Fibroblast of skin of left biceps (primary cell): ENCODE measurements at regions not wholly inside any gene's neighbourhood (a gene's known extent, or its start where the extent isn't known, plus 50 kb on each side); places are given as distances from the start of the nearest gene placed in this dataset.
"Not testable (repeated sequence)": the region's sequence is repeated elsewhere in the genome, so short reads cannot be mapped to it uniquely, and the experiment has no call there.

Source experiments
- DNase-seq, 2 experiments: peaks; one replicate each; pipeline ENCODE4 v3.0.0-alpha.2; 2013; ENCODE audit warnings: low read depth in 2 of 2

DNA sequence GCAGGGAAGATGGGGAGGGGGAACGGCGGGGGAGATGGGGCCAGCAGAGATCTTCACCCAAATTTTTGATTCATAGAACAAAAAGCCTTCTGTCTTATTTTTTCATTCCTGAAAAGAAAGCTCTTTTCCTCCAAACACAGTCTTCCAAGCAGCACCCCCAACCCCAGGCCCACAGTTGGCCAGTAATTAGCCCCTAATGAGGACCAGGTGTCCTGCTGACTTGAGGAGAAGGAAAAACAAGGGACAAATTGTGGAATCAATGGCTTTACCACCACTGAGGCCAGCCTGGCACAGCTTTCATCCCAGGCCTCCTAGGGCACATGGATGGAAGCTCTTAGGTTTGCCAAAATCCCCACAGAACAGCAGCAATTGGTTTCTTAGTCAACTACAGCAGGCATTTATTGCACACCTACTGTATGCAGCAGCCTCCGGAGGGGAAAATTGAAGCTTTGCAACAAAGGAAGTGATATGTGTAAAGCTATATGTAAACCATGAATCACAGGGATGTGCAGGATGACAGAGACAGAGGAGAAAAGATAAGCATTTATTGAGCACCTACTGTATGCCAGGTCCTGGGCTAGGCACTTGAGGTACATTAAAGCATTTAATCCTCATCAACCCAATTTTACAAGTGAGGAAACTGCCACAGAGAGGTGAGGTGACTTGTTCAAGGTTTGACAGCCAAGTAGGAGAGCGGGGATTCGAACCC lies 199.5 kb downstream of the TBC1D2B start:
- DNase-seq, result no peak

DNA sequence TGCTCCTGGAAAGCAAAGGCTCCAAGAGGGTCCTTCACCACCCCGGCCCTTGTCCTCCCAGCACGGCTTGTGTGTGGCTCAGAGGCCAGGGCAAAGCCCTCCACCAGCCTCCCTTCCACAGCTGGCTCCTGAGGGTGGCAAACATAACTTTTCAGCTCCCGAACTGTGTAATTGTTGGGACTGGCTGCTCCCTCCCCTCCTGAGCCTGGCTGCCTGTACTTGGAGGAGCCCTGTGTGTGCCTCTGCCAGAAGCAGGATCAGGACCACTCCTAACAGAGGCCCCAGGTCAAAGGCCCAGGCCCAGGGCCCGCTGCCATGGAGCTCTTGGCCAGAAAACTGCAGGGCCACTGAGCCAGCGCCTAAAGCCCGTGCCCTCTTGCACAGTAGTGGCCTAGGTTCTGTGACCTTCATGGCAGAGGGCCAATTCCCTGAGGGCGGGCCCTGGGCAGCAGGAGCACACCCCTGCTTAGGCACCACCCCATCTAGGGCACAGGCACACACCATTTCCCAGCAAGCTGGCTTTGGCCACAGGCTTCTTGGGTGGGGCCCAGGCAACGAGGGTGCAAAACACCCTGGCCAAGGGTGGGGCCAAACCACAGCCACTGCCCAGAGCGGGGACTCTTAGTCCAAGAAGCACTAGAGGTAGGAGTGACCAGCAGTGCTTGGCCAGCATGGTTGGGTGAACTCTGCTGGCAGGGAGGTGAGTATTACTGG lies 201.2 kb downstream of the TBC1D2B start:
- not testable (repeated sequence) for DNase-seq

DNA sequence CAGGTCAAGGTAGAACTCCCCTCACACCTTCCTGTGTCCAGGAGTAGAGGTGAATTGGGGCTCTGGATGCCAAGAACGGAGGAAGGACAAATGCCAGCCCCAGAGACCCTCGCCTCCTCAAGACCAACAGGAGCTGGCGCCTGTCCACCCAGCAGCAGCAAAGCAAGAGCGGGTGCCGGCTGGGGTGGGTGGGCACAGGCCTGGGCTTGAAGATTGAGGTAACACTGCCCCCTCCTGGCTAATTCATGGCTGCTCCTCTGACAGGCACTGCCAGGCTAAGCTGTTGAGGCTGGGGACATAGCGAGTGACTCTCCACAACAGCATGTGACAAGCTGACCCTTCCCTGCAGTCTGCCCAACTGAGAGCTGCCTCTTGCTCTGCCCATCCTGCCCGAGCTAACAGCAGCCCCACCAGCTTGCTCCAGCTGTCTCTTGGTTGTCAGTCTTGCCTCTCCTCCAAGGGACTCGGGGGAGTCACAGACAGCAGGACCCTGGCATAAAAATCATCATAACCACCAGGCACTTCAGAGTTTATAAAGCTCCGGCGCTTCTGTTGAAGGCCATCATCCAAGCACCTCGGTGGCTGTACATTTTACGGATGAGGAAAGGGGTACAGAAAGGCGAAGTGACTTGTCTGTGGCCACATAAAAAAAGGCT lies 202.3 kb downstream of the TBC1D2B start:
- not testable (repeated sequence) for DNase-seq

DNA sequence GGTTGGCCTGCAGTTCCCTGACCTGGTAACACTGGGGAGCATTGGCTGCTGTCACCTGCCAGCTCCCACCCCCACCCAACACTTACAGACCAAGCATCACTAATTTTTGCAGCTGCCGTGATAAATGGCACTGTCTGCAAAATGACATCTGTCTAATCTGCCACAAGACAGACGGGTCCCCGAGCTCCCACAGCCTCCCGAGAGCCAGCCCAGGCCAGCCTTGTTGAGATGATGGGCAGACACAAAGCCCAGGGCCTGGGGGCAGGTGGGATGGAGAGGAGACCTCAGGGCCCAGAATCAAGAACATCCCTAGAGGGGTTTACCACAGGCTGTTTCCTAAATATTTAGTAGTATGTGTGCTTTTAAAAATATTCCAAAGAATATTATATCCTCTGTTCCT lies 203.4 kb downstream of the TBC1D2B start:
- DNase-seq, result no peak

DNA sequence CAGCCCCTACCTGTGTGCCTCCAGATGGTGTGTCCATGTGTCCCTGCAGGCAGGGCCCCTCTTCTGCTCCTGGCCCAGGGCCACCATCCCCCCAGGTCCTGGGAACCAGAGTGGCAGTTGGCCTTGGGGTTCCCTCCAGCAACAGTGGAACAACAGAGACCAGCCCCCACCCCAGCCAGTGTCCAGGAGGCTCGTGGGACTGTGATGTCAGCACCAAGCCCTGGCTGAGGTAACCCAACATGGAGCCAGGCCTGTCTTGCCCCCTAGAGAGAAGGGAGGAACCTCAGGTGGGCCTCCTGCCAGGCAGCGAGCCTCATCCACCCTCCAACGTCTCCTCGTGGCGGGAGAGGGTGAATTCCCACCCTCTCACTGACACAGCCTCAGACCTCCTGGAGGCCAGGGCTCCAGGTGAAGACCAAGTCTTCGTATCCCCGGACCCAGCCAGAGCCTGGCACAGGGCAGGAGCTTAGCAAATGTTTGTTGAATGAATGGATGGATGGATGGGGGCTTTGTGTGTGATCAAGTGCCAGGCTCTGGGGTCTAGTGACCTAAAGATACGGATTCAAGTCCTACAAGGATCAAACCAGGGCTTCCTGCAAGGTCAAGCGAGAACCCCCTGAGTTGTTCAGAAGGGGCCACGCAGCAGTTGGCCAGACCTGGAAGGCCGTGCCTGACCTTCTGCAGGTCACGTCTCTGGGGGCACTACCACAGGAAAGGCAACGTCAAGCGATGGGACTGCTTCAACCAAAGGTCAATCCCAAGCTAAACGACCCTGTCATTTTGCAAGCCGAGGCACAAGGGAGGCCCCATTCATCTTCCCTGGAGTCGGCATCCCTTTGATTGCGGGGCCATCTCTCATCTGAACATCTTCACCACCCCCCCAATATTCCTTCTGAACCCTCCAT lies 204.7 kb downstream of the TBC1D2B start:
- not testable (repeated sequence) for DNase-seq

DNA sequence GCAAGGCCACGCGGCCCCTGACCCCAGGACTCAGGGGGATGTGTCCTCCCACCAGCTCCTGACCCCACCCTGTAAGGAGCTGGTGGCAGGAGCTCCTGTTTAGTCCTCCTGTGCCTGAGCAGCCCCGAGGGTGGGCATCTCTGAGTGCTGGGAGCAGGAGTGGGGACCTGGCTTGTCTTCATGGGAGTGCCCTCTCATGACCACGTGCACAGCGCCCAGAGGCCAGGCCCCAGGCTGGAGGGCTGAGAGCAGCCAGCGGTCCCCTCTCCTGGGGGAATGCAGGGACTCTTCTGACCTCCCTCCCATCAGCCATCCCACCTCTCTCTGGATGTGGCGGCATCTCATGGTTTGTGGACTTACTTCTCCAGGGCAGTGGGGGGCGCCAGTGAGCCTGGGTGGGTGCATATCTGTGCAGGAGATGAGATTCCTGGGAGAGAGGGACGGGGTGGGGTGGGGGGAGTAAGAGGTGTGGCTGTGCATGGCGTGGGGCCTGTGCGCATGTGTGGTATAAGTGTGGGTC lies 205.6 kb downstream of the TBC1D2B start:
- DNase-seq, result no peak

DNA sequence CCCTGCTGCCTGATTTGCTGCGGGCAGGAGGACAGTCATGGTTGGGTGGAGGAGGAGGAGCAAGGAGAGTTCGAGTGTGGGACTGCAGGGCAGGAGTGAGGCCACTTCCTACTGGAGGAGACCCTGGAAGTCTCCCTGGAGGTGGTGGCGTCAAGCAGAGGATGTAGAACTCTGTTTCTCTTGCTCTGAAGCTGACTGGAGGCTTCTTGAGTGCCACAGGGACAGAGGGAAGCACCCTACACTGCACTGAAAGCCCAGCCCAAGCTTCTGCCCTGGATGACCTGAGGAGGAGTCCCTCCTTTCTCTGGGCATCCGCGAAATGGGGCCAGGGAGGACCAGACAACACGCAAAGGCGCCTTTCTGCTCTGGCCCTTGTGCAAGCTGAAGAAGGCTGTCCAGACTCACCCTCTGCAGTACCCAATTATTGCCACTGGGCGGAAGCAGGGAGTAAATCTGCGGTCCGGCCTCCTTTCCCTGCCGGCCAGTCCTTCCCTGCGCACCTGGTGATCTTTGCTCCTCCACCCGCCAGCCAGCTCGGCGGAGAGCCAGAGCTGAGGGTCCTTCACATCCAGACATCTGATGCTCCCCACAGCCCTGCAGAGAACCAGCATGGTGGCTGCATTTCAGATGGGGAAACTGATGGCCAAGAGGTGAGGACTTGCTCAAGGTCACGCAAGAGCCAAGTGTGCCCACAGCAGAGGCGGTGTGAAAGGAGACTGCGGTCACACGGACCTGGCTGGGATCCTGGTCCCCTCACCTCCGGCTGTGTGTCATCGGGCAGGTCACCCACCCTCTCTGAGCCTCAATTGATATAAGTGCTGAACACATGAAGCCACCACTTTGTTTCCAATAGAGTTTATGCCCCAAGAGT lies 207.1 kb downstream of the TBC1D2B start:
- DNase-seq, result peak in 1 of 2 experiments; percentile 9

DNA sequence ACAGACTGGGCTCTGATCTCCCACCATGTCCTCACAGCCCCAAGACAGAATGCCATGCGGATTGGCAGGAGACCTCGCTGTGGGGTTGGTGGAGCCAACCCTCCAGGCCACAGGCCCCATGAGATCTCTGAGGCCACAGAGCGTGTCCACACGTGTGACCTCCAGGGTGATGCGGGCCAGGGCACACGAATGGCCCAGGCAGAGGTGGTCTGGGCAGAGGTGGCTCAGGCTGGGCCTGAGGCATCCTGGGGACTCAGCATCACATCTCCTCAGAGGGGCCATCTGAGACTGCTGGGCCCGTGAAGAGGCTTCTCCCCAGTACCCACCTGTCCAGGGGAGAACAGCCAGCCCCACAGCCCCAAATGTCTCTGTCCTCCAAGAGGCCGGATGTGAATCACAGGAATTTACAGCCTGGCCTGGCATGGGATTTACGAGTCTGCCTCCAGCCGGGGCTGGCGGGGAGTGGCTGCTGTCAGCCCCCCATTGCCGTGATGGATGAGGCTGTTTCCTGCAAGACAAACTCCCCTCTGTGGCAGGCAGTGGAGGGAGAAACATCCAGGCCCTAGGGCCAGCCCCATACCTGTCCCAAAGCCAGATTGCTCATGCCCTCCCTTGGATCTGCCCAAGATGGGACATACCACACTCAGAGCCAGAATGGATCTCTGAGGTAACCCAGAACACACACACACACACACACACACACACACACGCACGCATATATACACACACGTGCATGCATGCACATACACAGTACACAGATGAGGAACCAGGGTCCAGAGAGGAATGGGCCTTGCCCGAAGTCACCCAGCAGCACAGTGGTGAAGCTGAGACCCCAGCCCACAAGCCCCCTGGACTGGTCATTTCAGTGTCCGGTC lies 208.3 kb downstream of the TBC1D2B start:
- DNase-seq, result no peak

DNA sequence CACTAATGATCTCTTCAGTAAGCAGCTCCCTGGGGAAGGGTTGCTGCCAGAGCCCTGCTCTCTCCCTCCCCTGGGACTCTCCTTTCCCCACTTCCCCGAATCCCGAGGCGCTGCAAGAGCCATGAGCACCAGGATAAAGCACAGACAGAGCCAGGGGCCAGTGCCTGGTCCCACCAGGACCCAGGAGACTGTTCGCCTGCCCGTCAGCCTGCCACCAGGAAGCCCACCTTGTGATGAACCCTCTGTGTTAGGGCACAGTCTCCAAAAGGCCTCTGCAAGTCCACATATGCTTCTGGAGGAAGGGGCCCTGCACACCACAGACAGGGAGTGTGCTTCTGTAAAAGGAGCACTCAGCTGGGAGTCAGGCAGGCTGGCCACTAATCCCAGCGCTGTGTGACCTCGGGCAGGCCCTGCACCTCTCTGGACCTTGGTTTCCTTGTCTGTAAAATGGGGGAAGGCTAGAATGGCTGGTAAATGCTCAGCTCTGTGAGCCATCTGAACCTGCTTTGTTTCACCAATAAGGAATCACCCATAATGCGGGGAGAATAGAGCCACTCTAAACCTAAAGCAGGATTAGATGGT lies 209.4 kb downstream of the TBC1D2B start:
- not testable (repeated sequence) for DNase-seq

DNA sequence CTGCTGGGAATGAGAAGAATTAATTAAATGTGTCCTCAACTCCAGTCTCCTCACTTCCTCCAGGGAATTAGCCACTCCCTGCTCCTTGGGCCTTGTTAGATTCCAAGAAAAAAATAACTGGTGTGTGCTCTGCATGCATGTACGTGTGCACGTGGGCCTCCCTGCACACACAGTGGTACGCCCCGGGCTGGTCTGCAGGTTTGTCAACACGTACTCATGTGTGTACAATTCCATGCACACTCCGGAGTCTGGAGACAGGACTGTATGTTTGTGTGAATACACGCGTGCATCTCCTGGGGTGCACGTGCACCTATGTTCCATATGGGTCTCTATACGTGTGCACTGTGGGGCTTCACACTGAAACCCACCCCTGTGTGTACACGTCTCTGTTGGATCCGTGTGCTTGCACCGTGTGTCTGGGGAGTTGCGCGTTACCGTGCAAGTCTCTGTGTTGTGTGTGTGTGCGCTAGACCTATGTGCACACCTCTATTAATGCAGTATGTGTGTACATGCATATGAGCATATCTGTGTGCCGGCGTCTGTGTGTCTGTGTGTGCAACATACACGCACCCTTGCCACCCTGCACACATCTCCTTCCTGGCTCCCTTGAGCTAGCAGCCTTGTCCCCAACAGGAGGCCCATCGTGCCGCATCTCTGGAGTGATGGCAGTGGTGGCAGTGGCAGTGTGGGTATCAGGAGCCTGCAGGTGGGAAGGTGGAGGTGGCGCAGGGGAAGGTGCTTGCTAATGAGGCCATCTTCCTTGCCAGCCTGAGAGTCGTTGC lies 210.1 kb downstream of the TBC1D2B start:
- DNase-seq, result no peak

DNA sequence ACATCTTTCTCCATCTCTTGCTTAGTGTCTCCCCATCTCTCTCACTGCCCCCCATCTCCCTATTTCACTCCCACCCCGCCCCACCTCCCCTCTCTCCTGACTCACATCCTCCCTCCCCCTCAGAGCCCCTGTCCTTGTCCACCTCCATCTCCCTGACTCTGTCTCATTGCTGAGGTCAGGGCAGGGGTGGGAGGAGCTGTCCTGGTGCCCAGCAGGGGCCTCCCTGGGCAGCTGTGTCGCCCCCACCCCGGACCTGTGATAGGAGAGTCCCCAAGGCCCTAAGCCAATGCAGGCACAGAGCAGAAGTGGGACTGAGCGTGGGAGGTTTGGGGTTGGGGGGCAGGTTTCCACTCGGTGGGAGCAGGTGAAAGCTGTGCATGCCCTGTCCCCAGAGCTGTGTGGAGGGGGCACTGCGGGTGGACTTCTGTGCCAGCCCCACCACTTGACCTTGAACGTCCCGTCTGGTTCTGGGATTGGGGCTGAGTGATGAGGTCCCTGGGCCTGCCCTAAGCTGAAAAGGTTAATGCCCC lies 210.8 kb downstream of the TBC1D2B start:
- DNase-seq, result no peak

DNA sequence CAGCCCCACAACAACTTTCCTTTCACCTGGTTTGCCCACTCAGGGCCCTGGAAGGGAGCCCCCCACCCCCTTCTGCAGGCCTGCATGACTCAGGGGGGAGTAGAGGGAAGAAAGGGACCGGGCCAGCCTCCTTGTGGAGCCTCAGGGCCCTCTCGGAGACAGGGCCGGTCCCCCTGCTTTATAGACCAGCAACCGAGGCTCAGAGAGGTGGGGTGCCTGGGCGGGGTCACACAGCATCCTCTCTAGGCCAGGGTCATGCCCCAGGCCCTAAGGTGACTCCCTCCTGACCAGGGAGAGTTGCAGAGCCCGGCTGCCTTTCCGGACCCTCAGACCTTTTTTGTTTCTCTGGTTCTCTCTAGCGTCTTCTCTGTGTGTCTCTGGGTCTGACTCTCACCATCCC lies 211.3 kb downstream of the TBC1D2B start:
- no peak for DNase-seq

DNA sequence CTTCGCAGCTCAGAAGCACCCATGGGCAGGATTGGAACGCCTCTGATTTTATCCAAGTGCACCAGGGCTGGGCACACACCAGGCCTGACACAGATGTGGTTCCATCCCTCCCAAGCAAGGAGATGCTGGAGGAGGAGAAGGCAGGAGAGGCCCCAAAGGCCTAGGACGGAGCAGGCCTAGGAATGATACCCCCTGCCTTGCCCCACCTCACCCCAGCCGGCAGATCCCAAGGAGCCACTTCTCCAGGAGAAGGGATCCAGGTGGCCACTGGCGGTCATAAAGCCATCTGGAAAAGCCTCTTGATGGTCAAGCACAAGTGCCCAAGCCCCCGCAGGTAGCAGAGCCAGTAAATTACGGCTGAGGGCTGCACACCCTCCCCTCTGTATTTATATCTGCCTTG lies 211.8 kb downstream of the TBC1D2B start:
- DNase-seq, result no peak

DNA sequence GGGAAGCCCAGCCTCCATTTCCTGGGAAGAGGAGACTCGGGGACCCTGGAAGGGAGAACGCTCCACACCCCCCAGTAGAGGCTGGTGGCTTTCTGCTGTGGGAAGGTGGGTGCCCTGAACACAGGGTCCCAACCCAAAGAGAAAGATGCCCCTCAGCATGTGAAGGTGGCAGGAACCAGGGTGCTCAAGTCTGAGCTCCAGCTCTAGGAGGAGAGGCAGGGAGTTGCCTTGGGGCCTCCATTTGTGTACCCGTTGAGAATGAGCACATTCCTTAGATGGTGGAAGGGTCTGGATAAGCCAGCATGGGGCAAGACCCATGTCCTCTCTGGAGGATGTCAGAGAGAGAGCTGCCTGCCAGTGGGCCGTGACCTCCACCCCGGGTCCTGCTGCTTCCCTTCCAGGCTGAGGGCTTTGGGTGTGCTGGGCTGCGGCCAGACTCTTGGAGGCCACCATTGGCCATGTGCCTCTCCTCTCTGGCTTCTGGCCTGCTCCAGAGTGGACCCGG lies 212.4 kb downstream of the TBC1D2B start:
- no peak for DNase-seq

DNA sequence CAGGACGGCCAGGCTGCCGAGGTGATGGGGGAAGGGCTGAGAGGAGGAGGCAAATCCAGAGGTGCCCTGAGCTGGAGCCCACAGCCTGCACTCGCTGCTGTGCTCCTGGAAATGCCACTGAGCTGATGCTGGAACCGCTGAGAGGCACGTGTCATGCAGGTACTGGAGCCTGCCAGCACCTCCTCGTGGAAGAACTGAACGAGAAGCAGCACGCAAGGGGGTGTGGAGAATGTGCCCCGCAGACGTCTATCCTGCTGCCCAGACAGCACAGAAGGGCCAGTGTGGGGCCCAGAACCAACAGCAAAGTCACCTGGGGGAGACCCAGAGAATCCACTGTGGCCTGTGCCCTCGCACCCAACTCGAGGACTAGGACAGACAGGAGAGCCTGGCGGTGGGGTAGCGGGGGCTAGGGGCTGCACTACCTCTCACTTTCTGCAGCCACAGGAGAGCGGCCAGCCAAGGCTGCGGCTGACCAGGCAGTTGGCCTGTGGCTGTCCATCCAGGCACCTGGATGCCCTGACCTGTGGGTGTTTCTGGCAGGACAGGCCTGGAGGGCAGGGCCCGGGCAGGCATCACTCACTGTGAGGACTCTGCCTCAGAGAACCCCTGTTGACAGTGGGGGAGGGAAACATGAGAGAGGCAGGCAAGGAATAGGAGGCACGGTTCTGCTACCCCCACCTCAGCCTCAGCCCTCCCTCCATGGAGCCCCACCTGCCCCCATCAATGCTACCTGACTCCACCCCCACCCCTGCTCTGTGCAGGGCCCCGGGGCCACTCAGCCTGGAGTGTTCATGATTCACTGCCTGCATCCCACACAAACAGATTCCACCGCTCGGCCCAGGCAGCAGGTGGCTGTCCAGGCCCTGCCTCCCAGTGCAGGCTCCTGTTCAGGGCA lies 213.1 kb downstream of the TBC1D2B start:
- DNase-seq, result no peak

DNA sequence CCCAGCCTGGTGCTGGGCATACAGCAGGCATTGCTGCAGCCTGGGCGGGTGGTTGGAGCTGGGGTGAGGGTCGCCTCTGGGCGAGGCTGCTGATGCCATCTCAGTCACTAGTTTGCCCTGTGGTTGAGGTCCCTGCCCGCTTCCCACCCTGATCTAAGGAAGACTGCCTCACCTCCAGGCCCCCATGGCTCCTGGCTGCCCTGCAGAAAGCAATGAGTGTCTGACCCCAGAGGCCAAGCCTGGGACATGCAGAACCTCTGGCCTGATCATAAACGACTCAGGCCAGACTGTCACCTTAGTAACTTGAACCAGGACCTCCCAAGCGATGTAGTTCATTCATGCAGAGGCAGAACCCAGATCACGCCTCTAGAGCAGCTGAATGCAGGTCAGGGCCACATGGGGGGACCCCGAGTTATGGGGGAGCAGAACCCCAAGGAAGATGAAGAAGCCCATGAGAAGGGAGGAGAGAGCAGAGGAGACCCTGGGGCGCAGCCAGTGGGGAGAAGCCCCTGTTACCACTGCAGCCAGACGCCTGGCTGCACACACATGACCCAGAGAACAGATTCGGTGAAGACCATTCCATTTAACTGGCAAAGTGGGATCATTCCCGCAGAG lies 213.9 kb downstream of the TBC1D2B start:
- no peak for DNase-seq
